HepG2 (cell line): ENCODE measurements at regions not wholly inside any gene's neighbourhood (a gene's known extent, or its start where the extent isn't known, plus 50 kb on each side); places are given as distances from the start of the nearest gene placed in this dataset.

ENCODE experiments used
- ATAC-seq: fragments of 200-7000 bp; cut with Tn5 transposase; 3 replicates; pipeline ENCODE4 v1.9.1; 2020; ENCODE audit warnings: mild to moderate bottlenecking, moderate library complexity
- BruUV-seq: library from RNA; stranded (reverse); fragments of 400-500 nt; replicated peaks from 2 replicates; lab custom pipeline; 2021; lab: Mats Ljungman, UMichigan
- CTCF ChIA-PET: fragments of 300-600 bp; formaldehyde crosslinking; extraction: SDS; loops from one replicate; lab custom pipeline; 2021; ENCODE audit warnings: low total read pairs, inconsistent platforms, low intra/inter-chr PET ratio; lab: Yijun Ruan, JAX
- POLR2A ChIA-PET: fragments of 350-600 bp; sonication (Branson Sonifier 250); formaldehyde crosslinking; loops from one replicate; lab custom pipeline; 2020; ENCODE audit warnings: antibody characterized with exemption, inconsistent platforms; lab: Yijun Ruan, JAX
- DNase-seq: peaks from one replicate; pipeline ENCODE4 v3.0.0-alpha.2; 2015; ENCODE audit warnings: low spot score
- FAIRE-seq: peaks from 3 replicates; lab custom pipeline; 2011; peaks lifted over from hg19 to GRCh38; lab: Jason Lieb, UNC
- H2AFZ ChIP-seq: one replicate; pipeline ENCODE4 v1.6.1; 2011; ENCODE audit warnings: low read length, inconsistent platforms
- H3K27ac ChIP-seq: fragments of 300-600 bp; 3 replicates; pipeline ENCODE4 v1.8.0; 2011; ENCODE audit warnings: mixed run types, mild to moderate bottlenecking, mixed read lengths, low read length, inconsistent platforms; ENCODE audit not compliant: insufficient read depth; ENCODE audit errors: extremely low read length
- H3K27me3 ChIP-seq, 2 experiments: fragments of 200-600 bp in 1 of 2; 2 replicates in 1 of 2; 3 replicates in 1 of 2; pipeline versions ENCODE4 v1.6.0 to v1.8.0; 2011; ENCODE audit warnings: low read length in 2 of 2, mild to moderate bottlenecking in 2 of 2, moderate library complexity in 2 of 2, inconsistent platforms in 1 of 2; ENCODE audit not compliant: insufficient read depth in 2 of 2, control insufficient read depth in 1 of 2
- H3K36me3 ChIP-seq, 2 experiments: fragments of 200-600 bp in 1 of 2; replicated peaks in 1 of 2; 2 replicates in 1 of 2; 3 replicates in 1 of 2; pipeline versions ENCODE4 v1.5.1 to v1.8.0; 2011; ENCODE audit warnings: low read length in 2 of 2, inconsistent platforms in 1 of 2; ENCODE audit not compliant: insufficient read depth in 2 of 2, control insufficient read depth in 1 of 2
- H3K4me1 ChIP-seq: 2 replicates; pipeline ENCODE4 v1.5.1; 2012; ENCODE audit warnings: low read length, inconsistent platforms; ENCODE audit not compliant: insufficient read depth
- H3K4me2 ChIP-seq: 2 replicates; pipeline ENCODE4 v1.6.0; 2011; ENCODE audit warnings: low read depth, low read length, inconsistent platforms
- H3K4me3 ChIP-seq, 3 experiments: fragments of 200-600 bp in 1 of 3; sonication (generic), shearing (Covaris generic) in 1 of 3; replicated peaks in 1 of 3; 2 replicates each; pipeline ENCODE4 v1.5.1; 2011 to 2016; ENCODE audit warnings: low read length in 3 of 3, inconsistent platforms in 2 of 3, low read depth in 2 of 3, mild to moderate bottlenecking in 2 of 3, control low read depth in 1 of 3, mixed read lengths in 1 of 3; ENCODE audit not compliant: insufficient read depth in 1 of 3
- H3K79me2 ChIP-seq: one replicate; pipeline ENCODE4 v1.6.1; 2011; ENCODE audit warnings: low read length, inconsistent platforms; ENCODE audit not compliant: insufficient read depth
- H3K9ac ChIP-seq: 2 replicates; pipeline ENCODE4 v1.6.0; 2011; ENCODE audit warnings: mild to moderate bottlenecking, low read depth, low read length, inconsistent platforms; ENCODE audit not compliant: insufficient read depth
- H3K9me3 ChIP-seq: 2 replicates; pipeline ENCODE4 v1.5.1; 2012; ENCODE audit warnings: mild to moderate bottlenecking, low read length
- H4K20me1 ChIP-seq: 2 replicates; pipeline ENCODE4 v1.6.0; 2011; ENCODE audit warnings: inconsistent platforms, mild to moderate bottlenecking, low read length, moderate library complexity; ENCODE audit not compliant: insufficient read depth
- AHR ChIP-seq: IDR thresholded peaks from 2 replicates; pipeline ENCODE4 v1.6.1; 2018; ENCODE audit warnings: missing genetic modification reagents, missing compliant biosample characterization
- EP300 ChIP-seq, 3 experiments: sonication (generic) in 1 of 3; formaldehyde crosslinking in 1 of 3; IDR thresholded peaks; 2 replicates each; pipeline versions ENCODE4 v1.5.1 to v1.6.1; 2011 to 2020; ENCODE audit warnings: low read depth in 2 of 3, low read length in 2 of 3, borderline replicate concordance in 1 of 3, improper control_type of control experiment in 1 of 3, mild to moderate bottlenecking in 1 of 3, missing genetic modification reagents in 1 of 3, moderate library complexity in 1 of 3
- HIVEP1 ChIP-seq: sonication (generic); formaldehyde crosslinking; IDR thresholded peaks from 2 replicates; pipeline ENCODE4 v1.4.0; 2020; ENCODE audit warnings: mild to moderate bottlenecking, missing genetic modification reagents
- HNF1A ChIP-seq, 2 experiments: sonication (generic) in 1 of 2; formaldehyde crosslinking in 1 of 2; IDR thresholded peaks; 2 replicates each; pipeline versions ENCODE4 v1.4.0 to v1.6.1; 2016 to 2020; ENCODE audit warnings: borderline replicate concordance in 1 of 2, low read depth in 1 of 2, mild to moderate bottlenecking in 1 of 2, missing genetic modification reagents in 1 of 2
- IRX3 ChIP-seq: sonication (generic); formaldehyde crosslinking; IDR thresholded peaks from 2 replicates; pipeline ENCODE4 v1.8.1; 2023; ENCODE audit warnings: mild to moderate bottlenecking, low read depth, missing genetic modification reagents, borderline replicate concordance
- MAFK ChIP-seq, 2 experiments: IDR thresholded peaks in 1 of 2; conservative IDR thresholded peaks in 1 of 2; 2 replicates each; pipeline ENCODE4 v1.6.1; 2011; ENCODE audit warnings: improper control_type of control experiment in 2 of 2, low read length in 2 of 2
- MIER2 ChIP-seq: IDR thresholded peaks from 2 replicates; pipeline ENCODE4 v1.6.1; 2016; ENCODE audit warnings: missing biosample characterization, missing genetic modification reagents
- ZMAT3 ChIP-seq: sonication (generic); formaldehyde crosslinking; conservative IDR thresholded peaks from 2 replicates; pipeline ENCODE4 v1.7.0; 2021; ENCODE audit warnings: missing genetic modification reagents
- ZNF143 ChIP-seq: sonication (generic); formaldehyde crosslinking; IDR thresholded peaks from 2 replicates; pipeline ENCODE4 v1.4.0; 2020; ENCODE audit warnings: missing genetic modification reagents
- ZNF766 ChIP-seq: sonication (generic); formaldehyde crosslinking; IDR thresholded peaks from 2 replicates; pipeline ENCODE4 v1.5.0; 2020; ENCODE audit warnings: missing genetic modification reagents, borderline replicate concordance
- WGBS: methylation state at CpG from one replicate; pipeline ENCODE4 v1.1.6; 2017; ENCODE audit warnings: low lambda C conversion rate; 5-methylcytosine and 5-hydroxymethylcytosine counted together
- in situ Hi-C: cut with HindIII; loops from 2 replicates; pipeline ENCODE4 v1.10.0; 2017; ENCODE audit warnings: low pct_unique_long_range_greater_than_20kb; ENCODE audit not compliant: extremely low pct_ligation_motif_present
- intact Hi-C: fragments of 100-400 bp; cut with micrococcal nuclease; formaldehyde crosslinking; loops from one replicate; pipeline ENCODE4 v1.10.0; 2022; ENCODE audit not compliant: unreplicated experiment

GRCh38 chr5:136840601-136841000 lies 475.3 kb upstream of the TRPC7 start (continued):
- TF ChIP-seq HNF1A (IDR thresholded peaks at IDR 0.05; ENCODE audit: low read depth) (no peak), HNF1A (CRISPR knock-in tag; IDR thresholded peaks at IDR 0.05; ENCODE audit: borderline replicate concordance) (no peak), MIER2 (CRISPR knock-in tag) (no peak), EP300 (IDR thresholded peaks at IDR 0.05; ENCODE audit: low read depth in 2 of 2, low read length in 2 of 2) (no peak), EP300 (CRISPR knock-in tag; IDR thresholded peaks at IDR 0.05; ENCODE audit: borderline replicate concordance) (no peak), HIVEP1 (no peak), AHR (no peak), ZNF766 (CRISPR knock-in tag) (no peak), IRX3 (CRISPR knock-in tag) (no peak), ZNF143 (CRISPR knock-in tag) (no peak)

GRCh38 chr5:136836093-136836492 lies 470.7 kb upstream of the TRPC7 start:
- H3K4me2 ChIP-seq = no peak overlapping the region
- BruUV-seq = no TSS peak
- no peaks in the 10 kb centered on the region for H3K36me3 ChIP-seq
- FAIRE-seq (no peak), DNase-seq (no peak), ATAC-seq (no peak)
- TF ChIP-seq MAFK (conservative IDR thresholded peaks at IDR 0.05 in 1 of 2, IDR thresholded peaks at IDR 0.05 in 1 of 2; ENCODE audit: low read length in 2 of 2) = peak; percentile 14 to 63; a peak in 2 of 4 replicates
- TF ChIP-seq ZMAT3 = no peak
- H4K20me1 ChIP-seq = no peaks in the 10 kb centered on the region
- POLR2A ChIA-PET = no interaction called here
- H3K27ac ChIP-seq = no peak overlapping the region
- no peaks in the 10 kb centered on the region for H3K9me3 ChIP-seq
- H2AFZ ChIP-seq = no peak overlapping the region
- CTCF ChIA-PET = no interaction called here
- intact Hi-C loops = no loop called here
- H3K9ac ChIP-seq = no peak overlapping the region
- no peaks in the 10 kb centered on the region for H3K79me2 ChIP-seq
- no peak overlapping the region for H3K4me3 ChIP-seq
- H3K27me3 ChIP-seq = no peaks in the 10 kb centered on the region
- WGBS = 2% methylated on average over 1 of the region's 1 CpG
- no peaks in the 10 kb centered on the region for H3K4me1 ChIP-seq
- in situ Hi-C loops = no loop called here
